HCT116 (cell line): ENCODE measurements at regions not wholly inside any gene's neighbourhood (a gene's known extent, or its start where the extent isn't known, plus 50 kb on each side); places are given as distances from the start of the nearest gene placed in this dataset.

Experiments used
- ATAC-seq: fragments of 200-7000 bp; cut with Tn5 transposase; 2 replicates; pipeline ENCODE4 v1.9.1; 2020; ENCODE audit warnings: mild to moderate bottlenecking, moderate library complexity
- BruUV-seq: library from RNA; stranded (reverse); fragments of 400-500 nt; replicated peaks from 2 replicates; lab custom pipeline; 2021; lab: Mats Ljungman, UMichigan
- CTCF ChIA-PET: fragments of 300-600 bp; sonication (Branson Sonifier 250); formaldehyde crosslinking; loops from one replicate; lab custom pipeline; 2021; ENCODE audit warnings: antibody characterized with exemption; lab: Charles Lee
- POLR2A ChIA-PET: fragments of 300-600, 350-600 bp; sonication (Branson Sonifier 250); formaldehyde crosslinking; loops from one replicate; lab custom pipeline; 2021; ENCODE audit warnings: antibody characterized with exemption; lab: Charles Lee
- RAD21 ChIA-PET, 2 experiments: fragments of 300-600 bp; sonication (Branson Sonifier 250); formaldehyde crosslinking; loops; one replicate each; lab custom pipeline; 2023; ENCODE audit warnings: low total read pairs in 2 of 2; ENCODE audit not compliant: uncharacterized antibody in 2 of 2, unreplicated experiment in 2 of 2, low non-redundant PET in 1 of 2; lab: Charles Lee
- DNase-seq: peaks from one replicate; pipeline ENCODE4 v3.0.0-alpha.2; 2010; ENCODE audit warnings: low read depth, low spot score
- H2AFZ ChIP-seq: fragments of 200-600 bp; shearing (Covaris generic), sonication (generic); 2 replicates; pipeline ENCODE4 v1.6.1; 2017; ENCODE audit warnings: low read depth, mixed run types, mixed read lengths, antibody characterized with exemption, low read length; ENCODE audit not compliant: poor library complexity, severe bottlenecking
- H3K27ac ChIP-seq: 2 replicates; pipeline ENCODE4 v1.5.1; 2012; ENCODE audit warnings: low read depth, low read length
- H3K27me3 ChIP-seq: fragments of 200-600 bp; sonication (generic); 2 replicates; pipeline ENCODE4 v1.6.1; 2016; ENCODE audit warnings: mixed run types, low read length, mixed read lengths; ENCODE audit not compliant: insufficient read depth
- H3K36me3 ChIP-seq, 2 experiments: fragments of 200-500 bp in 1 of 2; fragments of 200-600 bp in 1 of 2; sonication (Bioruptor generic) in 1 of 2; sonication (generic) in 1 of 2; 2 replicates each; pipeline versions ENCODE4 v1.5.1 to v1.6.1; 2014 to 2016; ENCODE audit warnings: low read length in 2 of 2, inconsistent platforms in 1 of 2, mixed read lengths in 1 of 2, mixed run types in 1 of 2; ENCODE audit not compliant: insufficient read depth in 2 of 2, control insufficient read depth in 1 of 2
- H3K4me1 ChIP-seq, 2 experiments: fragments of 200-600 bp in 1 of 2; sonication (generic) in 1 of 2; 2 replicates each; pipeline versions ENCODE4 v1.5.1 to v1.6.1; 2012 to 2017; ENCODE audit warnings: low read length in 2 of 2, inconsistent platforms in 1 of 2, mild to moderate bottlenecking in 1 of 2, mixed read lengths in 1 of 2, mixed run types in 1 of 2, moderate library complexity in 1 of 2; ENCODE audit not compliant: insufficient read depth in 2 of 2, control insufficient read depth in 1 of 2
- H3K4me2 ChIP-seq: fragments of 200-600 bp; sonication (generic); 2 replicates; pipeline ENCODE4 v1.6.1; 2017; ENCODE audit warnings: mixed run types, low read length, mixed read lengths
- H3K4me3 ChIP-seq, 2 experiments: fragments of 200-600 bp in 1 of 2; sonication (generic) in 1 of 2; replicated peaks in 1 of 2; 2 replicates each; pipeline ENCODE4 v1.5.1; 2011 to 2016; ENCODE audit warnings: low read length in 2 of 2, control low read depth in 1 of 2, low read depth in 1 of 2, mild to moderate bottlenecking in 1 of 2, mixed read lengths in 1 of 2, mixed run types in 1 of 2
- H3K79me2 ChIP-seq: fragments of 200-600 bp; sonication (generic); 2 replicates; pipeline ENCODE4 v1.6.1; 2017; ENCODE audit warnings: mild to moderate bottlenecking, mixed run types, low read length, moderate library complexity, mixed read lengths; ENCODE audit not compliant: insufficient read depth
- H3K9ac ChIP-seq: fragments of 200-600 bp; sonication (generic); 2 replicates; pipeline ENCODE4 v1.6.1; 2016; ENCODE audit warnings: low read length, mixed read lengths
- H3K9me2 ChIP-seq: fragments of 200-600 bp; sonication (generic), shearing (Covaris generic); 2 replicates; pipeline ENCODE4 v1.6.1; 2017; ENCODE audit warnings: mixed run types, mild to moderate bottlenecking, moderate library complexity; ENCODE audit not compliant: insufficient read depth
- H3K9me3 ChIP-seq, 2 experiments: fragments of 200-500 bp in 1 of 2; fragments of 200-600 bp in 1 of 2; sonication (Bioruptor generic) in 1 of 2; sonication (generic) in 1 of 2; 2 replicates each; pipeline ENCODE4 v1.6.1; 2014 to 2017; ENCODE audit warnings: low read length in 2 of 2, mixed read lengths in 2 of 2, inconsistent platforms in 1 of 2, low read depth in 1 of 2, mild to moderate bottlenecking in 1 of 2, mixed run types in 1 of 2, moderate library complexity in 1 of 2; ENCODE audit not compliant: control insufficient read depth in 1 of 2, insufficient read depth in 1 of 2
- H4K20me1 ChIP-seq: fragments of 200-600 bp; sonication (generic), shearing (Covaris generic); 2 replicates; pipeline ENCODE4 v1.6.1; 2017; ENCODE audit warnings: mixed run types, mild to moderate bottlenecking, moderate library complexity; ENCODE audit not compliant: insufficient read depth
- CBX3 ChIP-seq: IDR thresholded peaks from 2 replicates; pipeline ENCODE4 v1.6.1; 2012; ENCODE audit warnings: low read depth
- CTCF ChIP-seq, 3 experiments: fragments of 200-600 bp in 1 of 3; sonication (generic) in 1 of 3; IDR thresholded peaks in 2 of 3; conservative IDR thresholded peaks in 1 of 3; 2 replicates each; pipeline ENCODE4 v1.5.1; 2012 to 2017; ENCODE audit warnings: low read depth in 2 of 3, low read length in 2 of 3, antibody characterized with exemption in 1 of 3, borderline replicate concordance in 1 of 3, control low read depth in 1 of 3, mild to moderate bottlenecking in 1 of 3, mixed read lengths in 1 of 3, mixed run types in 1 of 3, moderate library complexity in 1 of 3; ENCODE audit not compliant: insufficient read depth in 1 of 3
- EGR1 ChIP-seq: IDR thresholded peaks from 2 replicates; pipeline ENCODE4 v1.6.1; 2012; ENCODE audit warnings: low read depth
- EZH2 ChIP-seq: fragments of 200-600 bp; sonication (generic); IDR thresholded peaks from 2 replicates; pipeline ENCODE4 v1.6.1; 2017; ENCODE audit warnings: antibody characterized with exemption, mixed run types
- EZH2phosphoT487 ChIP-seq: fragments of 200-600 bp; IDR thresholded peaks from 2 replicates; pipeline ENCODE4 v1.6.1; 2018; ENCODE audit warnings: antibody characterized with exemption, borderline replicate concordance
- POLR2A ChIP-seq: IDR thresholded peaks from 2 replicates; pipeline ENCODE4 v1.7.0; 2011; ENCODE audit warnings: borderline replicate concordance; ENCODE audit not compliant: insufficient read depth, insufficient read length; ENCODE audit errors: extremely low read depth
- RAD21 ChIP-seq: IDR thresholded peaks from 2 replicates; pipeline ENCODE4 v1.6.1; 2012; ENCODE audit warnings: low read depth, mild to moderate bottlenecking
- SIN3A ChIP-seq: IDR thresholded peaks from 2 replicates; pipeline ENCODE4 v1.6.1; 2012; ENCODE audit warnings: low read depth
- SRF ChIP-seq: IDR thresholded peaks from 2 replicates; pipeline ENCODE4 v1.6.1; 2012; ENCODE audit warnings: low read depth
- YY1 ChIP-seq: IDR thresholded peaks from 2 replicates; pipeline ENCODE4 v1.6.1; 2011; ENCODE audit warnings: low read length, low read depth, moderate library complexity, mild to moderate bottlenecking; ENCODE audit not compliant: insufficient replicate concordance; ENCODE audit errors: extremely low read depth
- ZFX ChIP-seq: fragments of 450-650 bp; IDR thresholded peaks from 2 replicates; pipeline ENCODE4 v1.6.1; 2017
- ZNF274 ChIP-seq: fragments of 200-500 bp; sonication (Bioruptor generic); IDR thresholded peaks from 2 replicates; pipeline ENCODE4 v1.6.1; 2014; ENCODE audit warnings: mild to moderate bottlenecking, low read depth, low read length, inconsistent platforms
- intact Hi-C: fragments of 100-400 bp; cut with micrococcal nuclease; formaldehyde crosslinking; loops from 2 replicates; pipeline ENCODE4 v1.10.0; 2022
- TF ChIP-seq, protein P1 (sequence below): IDR thresholded peaks from 2 replicates; pipeline ENCODE4 v1.6.1; 2012

- Histone ChIP-seq H2AFZ (no peak overlapping the region), H3K4me3 (no peak overlapping the region), H3K4me1 (no peaks in the 10 kb centered on the region), H3K36me3 (no peaks in the 10 kb centered on the region), H3K27ac (no peak overlapping the region), H3K9ac (no peak overlapping the region), H4K20me1 (no peaks in the 10 kb centered on the region), H3K4me2 (no peak overlapping the region), H3K27me3 (no peaks in the 10 kb centered on the region), H3K79me2 (no peaks in the 10 kb centered on the region), H3K9me3 (peaks cover 4 to 5% of the 10 kb centered on the region in 2 experiments; a peak in 2 of 4 replicates), H3K9me2 (no peaks in the 10 kb centered on the region)
- RAD21 ChIA-PET, result no interaction called here
- no peak for ATAC-seq
- intact Hi-C loops, result no loop called here
- BruUV-seq, result no TSS peak
- CTCF ChIA-PET, result no interaction called here
- POLR2A ChIA-PET, result no interaction called here
- no peak for DNase-seq
- TF ChIP-seq EGR1 (no peak), SRF (no peak), EZH2phosphoT487 (no peak), SIN3A (no peak), CTCF (IDR thresholded peaks at IDR 0.05 in 2 of 3, conservative IDR thresholded peaks at IDR 0.05 in 1 of 3; ENCODE audit: borderline replicate concordance in 1 of 3, insufficient read depth in 1 of 3, low read depth in 2 of 3, low read length in 2 of 3) (no peak), ZFX (no peak), CBX3 (no peak), ZNF274 (no peak), YY1 (no peak), RAD21 (no peak), EZH2 (no peak), POLR2A (no peak)
- TF ChIP-seq, protein P1, sequence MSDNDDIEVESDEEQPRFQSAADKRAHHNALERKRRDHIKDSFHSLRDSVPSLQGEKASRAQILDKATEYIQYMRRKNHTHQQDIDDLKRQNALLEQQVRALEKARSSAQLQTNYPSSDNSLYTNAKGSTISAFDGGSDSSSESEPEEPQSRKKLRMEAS, result no peak
Observed at GRCh38 chr5:167001246-167001645, 1290.2 kb upstream of the WWC1 start.
